Kidney epithelial cell (primary cell): ENCODE measurements at regions not wholly inside any gene's neighbourhood (a gene's known extent, or its start where the extent isn't known, plus 50 kb on each side); places are given as distances from the start of the nearest gene placed in this dataset.

Experiments
- DNase-seq: peaks from one replicate; pipeline ENCODE4 v3.0.0-alpha.2; 2010; ENCODE audit warnings: low read depth
- H3K27me3 ChIP-seq: 2 replicates; pipeline ENCODE4 v1.6.0; 2011; ENCODE audit warnings: low read length; ENCODE audit not compliant: control insufficient read depth, insufficient read depth
- H3K36me3 ChIP-seq: 2 replicates; pipeline ENCODE4 v1.5.1; 2011; ENCODE audit warnings: low read length; ENCODE audit not compliant: control insufficient read depth, insufficient read depth
- H3K4me3 ChIP-seq: 2 replicates; pipeline ENCODE4 v1.5.1; 2011; ENCODE audit warnings: low read depth, mild to moderate bottlenecking, control low read depth, low read length
- CTCF ChIP-seq: IDR thresholded peaks from 2 replicates; pipeline ENCODE4 v1.5.1; 2011; ENCODE audit warnings: mild to moderate bottlenecking, moderate library complexity, low read length, control low read depth, inconsistent platforms; ENCODE audit not compliant: insufficient read depth, poor library complexity, severe bottlenecking

GRCh38 chr12:66919466-66919865 is 240.6 kb upstream of the GRIP1 start:
- DNase-seq: no peak
- Histone ChIP-seq H3K27me3 (no peaks in the 10 kb centered on the region), H3K4me3 (no peak overlapping the region), H3K36me3 (no peaks in the 10 kb centered on the region)
- no peak for TF ChIP-seq CTCF

GRCh38 chr12:66920205-66920604 is 241.3 kb upstream of the GRIP1 start:
- TF ChIP-seq CTCF: no peak
- H3K36me3 ChIP-seq: no peaks in the 10 kb centered on the region
- no peak for DNase-seq

GRCh38 chr12:66921151-66921550 is 242.3 kb upstream of the GRIP1 start:
- H3K27me3 ChIP-seq: no peaks in the 10 kb centered on the region
- no peak overlapping the region for H3K4me3 ChIP-seq
- no peaks in the 10 kb centered on the region for H3K36me3 ChIP-seq
- no peak for TF ChIP-seq CTCF
- DNase-seq: no peak

More at GRCh38 chr12:66920205-66920604, 241.3 kb upstream of the GRIP1 start:
- Histone ChIP-seq H3K27me3 (no peaks in the 10 kb centered on the region), H3K4me3 (no peak overlapping the region)

GRCh38 chr12:66925083-66925482 is 246.2 kb upstream of the GRIP1 start:
- Histone ChIP-seq H3K4me3 (no peak overlapping the region), H3K27me3 (no peaks in the 10 kb centered on the region), H3K36me3 (no peaks in the 10 kb centered on the region)
- no peak for TF ChIP-seq CTCF
- no peak for DNase-seq

GRCh38 chr12:66929121-66929520 is 250.2 kb upstream of the GRIP1 start:
- no peak for DNase-seq
- H3K27me3 ChIP-seq: no peaks in the 10 kb centered on the region
- no peak for TF ChIP-seq CTCF
- H3K4me3 ChIP-seq: no peak overlapping the region
- H3K36me3 ChIP-seq: no peaks in the 10 kb centered on the region

GRCh38 chr12:66931091-66931490 is 252.2 kb upstream of the GRIP1 start:
- Histone ChIP-seq H3K4me3 (no peak overlapping the region), H3K36me3 (no peaks in the 10 kb centered on the region), H3K27me3 (no peaks in the 10 kb centered on the region)
- DNase-seq: no peak
- TF ChIP-seq CTCF: no peak
